Stimulated activated CD4-positive, alpha-beta T cell treated with anti-CD3 and anti-CD28 coated beads, Interleukin-15, amount 100 ng/mL, for 48 hours (primary cell): ENCODE measurements at regions not wholly inside any gene's neighbourhood (a gene's known extent, or its start where the extent isn't known, plus 50 kb on each side); places are given as distances from the start of the nearest gene placed in this dataset.
"Not testable (repeated sequence)": the region's sequence is repeated elsewhere in the genome, so short reads cannot be mapped to it uniquely, and the experiment has no call there.

Source experiments
- DNase-seq, 2 donors: peaks; one replicate each; pipeline ENCODE4 v3.0.0-alpha.2; 2020; ENCODE audit warnings: low read depth in 2 of 2

- no peak for DNase-seq
Measured at GRCh38 chr6:17012421-17013225, 89.2 kb upstream of the STMND1 start.

- DNase-seq = no peak
Measured at GRCh38 chr6:17011985-17012384, 89.9 kb upstream of the STMND1 start.

DNA sequence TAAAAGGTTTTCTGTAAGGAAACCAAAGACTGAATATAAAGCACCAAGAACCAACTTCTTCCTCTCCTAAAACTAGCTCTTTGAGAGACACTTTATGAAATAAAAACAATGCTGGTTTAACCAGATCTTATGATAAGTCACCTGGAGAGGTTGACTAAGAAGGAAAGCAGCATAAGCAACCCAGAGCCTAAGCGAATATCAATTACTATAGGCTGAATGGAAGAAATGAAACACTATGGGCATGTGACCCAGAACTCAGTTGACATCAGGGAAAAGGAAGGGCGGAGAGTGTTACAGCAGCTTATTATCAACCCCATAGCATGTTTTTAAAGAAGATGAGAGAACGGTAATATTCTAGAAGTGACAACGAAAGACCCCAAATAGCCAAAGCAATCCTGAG lies 94.1 kb upstream of the STMND1 start:
- DNase-seq = no peak

DNA sequence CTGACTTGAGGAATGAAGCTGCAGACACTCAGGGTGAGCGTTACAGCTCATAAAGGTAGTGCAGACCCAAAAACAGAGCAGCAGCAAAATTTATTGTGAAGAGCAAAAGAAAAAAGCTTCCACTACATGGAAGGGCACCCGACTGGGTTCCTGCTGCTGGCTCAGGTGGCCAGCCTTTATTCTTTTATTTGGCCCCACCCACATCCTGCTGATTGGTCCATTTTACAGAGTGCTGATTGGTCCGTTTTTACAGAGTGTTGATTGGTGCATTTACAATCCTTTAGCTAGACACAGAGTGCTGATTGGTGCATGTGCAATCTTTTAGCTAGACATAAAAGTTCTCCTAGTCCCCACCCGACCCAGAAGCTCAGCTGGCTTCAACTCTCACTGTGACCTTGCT lies 95.3 kb upstream of the STMND1 start:
- no peak for DNase-seq

GRCh38 chr6:17004269-17004668 lies 97.6 kb upstream of the STMND1 start:
- no peak for DNase-seq

DNA sequence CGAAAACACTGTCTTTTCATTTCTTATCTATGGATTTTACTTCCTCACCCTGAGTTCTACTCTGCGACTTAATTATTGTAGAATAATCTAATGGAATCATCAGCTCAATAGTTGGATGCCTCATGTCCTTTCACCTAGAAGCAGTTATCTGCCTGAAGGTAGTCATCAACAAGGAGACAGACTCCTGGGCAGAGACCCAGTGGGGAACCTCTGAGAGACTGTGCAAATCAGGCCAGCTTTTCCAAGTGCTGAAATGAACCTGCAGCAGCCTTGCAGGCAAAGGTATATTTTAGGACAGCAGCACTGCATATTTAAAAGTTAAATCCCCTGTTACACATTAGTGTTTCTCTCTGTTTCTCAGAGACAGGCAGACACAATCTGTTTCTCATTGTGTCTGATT lies 99.7 kb upstream of the STMND1 start:
- DNase-seq = no peak

DNA sequence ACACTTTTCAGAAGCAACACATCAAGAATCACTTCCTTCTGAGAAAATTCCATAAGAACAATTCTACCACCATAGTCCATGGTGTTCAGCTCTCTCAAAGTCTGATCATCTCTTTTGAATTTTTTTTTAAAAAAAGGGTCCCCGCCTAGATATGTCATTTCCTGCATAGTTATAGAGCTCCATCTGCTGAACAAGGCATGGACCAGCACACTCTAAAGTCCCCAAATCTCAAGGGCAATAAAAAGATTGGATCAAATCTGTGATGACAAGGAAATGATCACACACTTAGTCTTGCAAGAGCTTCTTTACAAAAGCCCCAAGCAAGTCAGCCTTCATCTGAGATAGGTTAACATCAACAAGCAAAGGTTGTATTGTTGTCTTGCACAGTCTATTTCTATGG lies 100.7 kb upstream of the STMND1 start:
- no peak for DNase-seq

GRCh38 chr6:16999491-17000436 lies 102.1 kb upstream of the STMND1 start:
- no peak for DNase-seq

GRCh38 chr6:16998461-16998860 lies 103.4 kb upstream of the STMND1 start:
- DNase-seq = no peak

DNA sequence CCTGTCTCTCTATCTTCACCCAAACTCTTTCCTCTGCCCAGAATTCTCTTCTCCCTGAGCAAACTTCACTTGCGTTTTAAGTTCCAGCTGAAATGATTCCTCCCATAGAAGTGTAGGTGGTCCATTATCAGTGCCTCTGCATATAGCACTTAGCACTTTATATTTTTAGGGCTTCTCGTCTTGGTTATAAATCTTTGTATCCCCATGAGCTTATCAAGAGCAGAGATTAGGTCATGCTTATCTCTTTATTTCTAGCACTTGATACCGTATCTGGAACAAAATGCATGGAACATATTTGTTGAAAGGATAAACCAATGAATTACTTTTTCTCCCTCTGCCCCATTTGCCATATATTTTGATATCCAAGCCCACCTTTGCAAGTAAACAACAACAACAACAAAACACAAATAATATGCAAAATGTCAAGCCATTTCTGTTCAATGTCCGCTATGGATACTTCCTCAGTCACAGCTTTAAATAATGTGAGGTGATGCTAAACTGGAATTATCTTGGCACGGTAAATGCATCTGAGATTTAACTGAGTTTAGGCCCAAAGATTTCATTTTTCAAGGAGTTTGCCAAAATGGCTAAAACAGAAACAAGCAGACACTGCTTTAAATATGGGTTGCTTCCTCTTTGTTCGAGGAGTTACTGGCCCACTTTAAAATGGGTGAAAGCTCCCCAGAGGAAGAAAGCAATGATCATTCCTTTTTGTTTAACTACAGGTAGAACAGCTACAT lies 106.2 kb upstream of the STMND1 start:
- DNase-seq = no peak

- no peak for DNase-seq
Measured at GRCh38 chr6:16993396-16993795, 108.5 kb upstream of the STMND1 start.

GRCh38 chr6:16991981-16992629 lies 109.7 kb upstream of the STMND1 start:
- DNase-seq = no peak

DNA sequence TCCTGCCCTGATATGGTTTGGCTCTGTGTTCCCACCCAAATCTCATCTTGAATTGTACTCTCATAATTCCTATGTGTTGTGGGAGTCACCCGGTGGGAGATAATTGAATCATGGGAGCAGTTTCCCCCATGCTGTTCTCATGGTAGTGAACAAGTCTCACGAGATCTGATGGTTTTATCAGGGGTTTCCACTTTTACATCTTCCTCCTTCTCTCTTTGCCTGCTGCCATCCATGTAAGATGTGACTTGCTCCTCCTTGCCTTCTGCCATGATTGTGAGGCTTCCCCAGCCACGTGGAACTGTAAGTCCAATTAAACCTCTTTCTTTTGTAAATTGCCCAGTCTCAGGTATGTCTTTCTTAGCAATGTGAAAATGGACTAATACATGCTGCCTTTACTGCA lies 111.9 kb upstream of the STMND1 start:
- DNase-seq = not testable (repeated sequence)

GRCh38 chr6:16989382-16989781 lies 112.5 kb upstream of the STMND1 start:
- no peak for DNase-seq

- DNase-seq = no peak
Measured at GRCh38 chr6:16987996-16988395, 113.9 kb upstream of the STMND1 start.

DNA sequence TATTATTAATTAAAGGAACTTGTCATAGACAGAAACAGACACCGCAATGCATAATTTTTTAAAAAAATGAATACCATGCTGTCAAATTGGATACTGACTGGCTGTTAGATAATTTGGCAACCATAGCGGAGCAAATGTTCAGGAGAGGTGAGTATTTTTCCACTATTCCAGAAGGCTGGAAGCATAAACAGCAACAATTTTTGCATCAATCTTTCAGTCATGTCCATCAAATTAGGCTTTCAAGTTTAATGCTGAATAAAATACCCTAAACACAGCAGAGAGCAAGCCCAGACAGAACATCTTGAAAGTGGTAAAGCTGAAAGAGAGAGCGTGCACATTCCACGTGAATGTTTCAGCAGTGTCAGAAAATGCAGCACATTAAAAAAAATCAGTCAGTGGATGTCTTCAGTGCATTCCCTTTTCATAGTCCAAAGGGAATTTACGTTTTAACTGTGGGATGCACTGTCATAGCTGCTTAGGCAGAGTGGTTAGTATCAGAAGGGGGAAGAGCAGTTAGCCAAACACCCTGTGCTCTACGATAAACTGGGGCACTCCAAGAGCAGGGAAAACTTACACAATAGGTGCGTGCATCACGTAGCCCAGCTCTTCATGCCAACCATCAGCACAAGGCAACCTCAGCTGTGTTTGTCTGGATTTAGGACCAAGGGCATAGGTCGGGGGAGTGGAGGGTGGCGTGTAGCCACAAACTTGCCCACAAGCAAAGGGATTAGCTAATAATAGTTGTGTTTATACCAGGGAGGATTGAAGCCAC lies 116.2 kb upstream of the STMND1 start:
- DNase-seq = no peak

DNA sequence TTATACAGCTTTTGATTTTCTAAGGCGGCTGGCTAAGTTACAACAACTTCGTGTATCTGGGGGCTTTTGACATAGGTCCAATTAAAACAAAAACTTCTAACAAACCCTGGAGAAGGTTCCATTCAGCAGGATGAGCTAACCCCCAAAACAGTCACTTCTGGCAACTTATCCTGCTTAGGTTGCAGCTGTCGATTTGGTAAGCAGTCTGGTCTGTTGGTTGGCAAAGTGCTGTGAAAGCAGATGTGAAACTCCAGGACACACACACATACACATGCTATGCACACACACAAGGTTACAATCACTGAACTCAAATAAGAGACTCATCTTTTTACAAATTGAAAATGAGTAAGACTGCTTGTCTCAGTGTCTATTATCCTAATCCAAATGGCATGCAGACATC lies 119.0 kb upstream of the STMND1 start:
- no peak for DNase-seq

GRCh38 chr6:16979677-16980370 lies 122.0 kb upstream of the STMND1 start:
- no peak for DNase-seq

DNA sequence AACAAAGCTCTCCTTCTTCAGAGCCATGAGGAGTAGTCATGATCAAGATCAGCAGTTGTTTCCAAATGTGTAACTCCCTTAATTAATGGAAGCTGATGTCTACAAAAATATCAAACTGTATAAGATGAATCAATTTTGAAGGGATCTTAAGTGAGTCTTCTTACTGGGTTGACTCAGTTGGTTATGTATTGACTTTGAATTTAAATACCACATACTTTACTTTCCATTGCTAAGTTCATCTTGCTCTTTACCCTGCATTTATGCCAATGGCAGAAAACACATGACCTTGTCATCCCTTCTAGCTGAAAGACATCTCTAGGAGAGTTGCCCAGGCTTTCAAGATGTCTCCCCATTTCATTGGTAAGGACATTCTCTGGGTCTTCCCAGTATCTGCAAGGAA lies 123.2 kb upstream of the STMND1 start:
- no peak for DNase-seq
